ENCODE measurements at regions not wholly inside any gene's neighbourhood (a gene's known extent, or its start where the extent isn't known, plus 50 kb on each side); places are given as distances from the start of the nearest gene placed in this dataset.

- POLR2A ChIA-PET (ENCODE audit: low non-redundant PET), result no interaction called here
Observed at GRCh38 chr2:211170843-211171242, 614.4 kb downstream of the CPS1 start.

GRCh38 chr2:211174021-211174420 is 617.6 kb downstream of the CPS1 start:
- CTCF ChIA-PET, result no interaction called here
- no peak overlapping the region for H3K27ac ChIP-seq
- POLR2A ChIA-PET (ENCODE audit: low non-redundant PET), result interaction anchor here (0.6 kb wide), 1 partner anchor 489 kb away, joined by 4 read pairs; no protein-coding TSS in a partner anchor
- no peak for DNase-seq (ENCODE audit: low spot score)
- no peak for TF ChIP-seq CTCF (conservative IDR thresholded peaks at IDR 0.05; ENCODE audit: low read depth)

More at GRCh38 chr2:211170843-211171242, 614.4 kb downstream of the CPS1 start:
- DNase-seq (ENCODE audit: low spot score), result no peak
- no peak for TF ChIP-seq CTCF (conservative IDR thresholded peaks at IDR 0.05; ENCODE audit: low read depth)
- CTCF ChIA-PET, result no interaction called here
- no peak overlapping the region for H3K27ac ChIP-seq

GRCh38 chr2:211174631-211175030 is 618.2 kb downstream of the CPS1 start:
- CTCF ChIA-PET, result no interaction called here
- POLR2A ChIA-PET (ENCODE audit: low non-redundant PET), result no interaction called here

GRCh38 chr2:211175956-211176355 is 619.6 kb downstream of the CPS1 start:
- CTCF ChIA-PET, result no interaction called here
- TF ChIP-seq CTCF (conservative IDR thresholded peaks at IDR 0.05; ENCODE audit: low read depth), result no peak

More at GRCh38 chr2:211174631-211175030, 618.2 kb downstream of the CPS1 start:
- no peak for TF ChIP-seq CTCF (conservative IDR thresholded peaks at IDR 0.05; ENCODE audit: low read depth)
- DNase-seq (ENCODE audit: low spot score), result no peak
- H3K27ac ChIP-seq, result no peak overlapping the region

GRCh38 chr2:211176514-211177141 is 620.2 kb downstream of the CPS1 start:
- no peak for DNase-seq (ENCODE audit: low spot score)
- ChIA-PET CTCF (no interaction called here), POLR2A (ENCODE audit: low non-redundant PET) (no interaction called here)
- no peak overlapping the region for H3K27ac ChIP-seq
- no peak for TF ChIP-seq CTCF (conservative IDR thresholded peaks at IDR 0.05; ENCODE audit: low read depth)

More at GRCh38 chr2:211175956-211176355, 619.6 kb downstream of the CPS1 start:
- POLR2A ChIA-PET (ENCODE audit: low non-redundant PET), result no interaction called here
- H3K27ac ChIP-seq, result no peak overlapping the region
- no peak for DNase-seq (ENCODE audit: low spot score)

- H3K27ac ChIP-seq, result no peak overlapping the region
- ChIA-PET POLR2A (ENCODE audit: low non-redundant PET) (no interaction called here), CTCF (no interaction called here)
- DNase-seq (ENCODE audit: low spot score), result no peak
- TF ChIP-seq CTCF (conservative IDR thresholded peaks at IDR 0.05; ENCODE audit: low read depth), result no peak
Observed at GRCh38 chr2:211181626-211182025, 625.2 kb downstream of the CPS1 start.

All from RWPE1 (cell line).